ENCODE measurements at regions not wholly inside any gene's neighbourhood (a gene's known extent, or its start where the extent isn't known, plus 50 kb on each side); places are given as distances from the start of the nearest gene placed in this dataset.

GRCh38 chr1:218948446-218948845, 225.2 kb upstream of the LYPLAL1 start:
- no peaks in the 10 kb centered on the region for H3K36me3 Mint-ChIP-seq (ENCODE audit: insufficient read depth)
- ATAC-seq (replicated peaks; ENCODE audit: extremely low read depth, poor library complexity, severe bottlenecking) = no peak
- H3K4me3 Mint-ChIP-seq = no peak overlapping the region
- H3K27me3 Mint-ChIP-seq = no peaks in the 10 kb centered on the region
- no peak for DNase-seq (ENCODE audit: low spot score in 2 of 2)
- no peaks in the 10 kb centered on the region for H3K9me3 Mint-ChIP-seq
- H3K27ac Mint-ChIP-seq (ENCODE audit: low read depth) = no peak overlapping the region
- no peaks in the 10 kb centered on the region for H3K4me1 Mint-ChIP-seq

- ATAC-seq (replicated peaks; ENCODE audit: extremely low read depth, poor library complexity, severe bottlenecking) = no peak
- Mint-ChIP-seq H3K36me3 (ENCODE audit: insufficient read depth) (no peaks in the 10 kb centered on the region), H3K9me3 (no peaks in the 10 kb centered on the region), H3K4me3 (no peak overlapping the region), H3K4me1 (no peaks in the 10 kb centered on the region), H3K27ac (ENCODE audit: low read depth) (no peak overlapping the region), H3K27me3 (no peaks in the 10 kb centered on the region)
- no peak for DNase-seq (ENCODE audit: low spot score in 2 of 2)
Measured at GRCh38 chr1:218953386-218953785, 220.3 kb upstream of the LYPLAL1 start.

- DNase-seq (ENCODE audit: low spot score in 2 of 2) (no peak), ATAC-seq (replicated peaks; ENCODE audit: extremely low read depth, poor library complexity, severe bottlenecking) (no peak)
- Mint-ChIP-seq H3K4me3 (no peak overlapping the region), H3K9me3 (no peaks in the 10 kb centered on the region), H3K27ac (ENCODE audit: low read depth) (no peak overlapping the region), H3K27me3 (no peaks in the 10 kb centered on the region), H3K4me1 (no peaks in the 10 kb centered on the region), H3K36me3 (ENCODE audit: insufficient read depth) (no peaks in the 10 kb centered on the region)
Measured at GRCh38 chr1:218957971-218958370, 215.7 kb upstream of the LYPLAL1 start.

GRCh38 chr1:218959784-218960183, 213.9 kb upstream of the LYPLAL1 start:
- H3K27me3 Mint-ChIP-seq = no peaks in the 10 kb centered on the region
- H3K36me3 Mint-ChIP-seq (ENCODE audit: insufficient read depth) = no peaks in the 10 kb centered on the region
- DNase-seq (ENCODE audit: low spot score in 2 of 2) (no peak), ATAC-seq (replicated peaks; ENCODE audit: extremely low read depth, poor library complexity, severe bottlenecking) (no peak)
- no peaks in the 10 kb centered on the region for H3K4me1 Mint-ChIP-seq
- H3K4me3 Mint-ChIP-seq = no peak overlapping the region
- H3K9me3 Mint-ChIP-seq = no peaks in the 10 kb centered on the region
- no peak overlapping the region for H3K27ac Mint-ChIP-seq (ENCODE audit: low read depth)

GRCh38 chr1:218964471-218965185, 209.1 kb upstream of the LYPLAL1 start:
- Mint-ChIP-seq H3K4me3 (no peak overlapping the region), H3K36me3 (ENCODE audit: insufficient read depth) (no peaks in the 10 kb centered on the region), H3K27ac (ENCODE audit: low read depth) (no peak overlapping the region), H3K9me3 (no peaks in the 10 kb centered on the region), H3K27me3 (no peaks in the 10 kb centered on the region), H3K4me1 (no peaks in the 10 kb centered on the region)
- DNase-seq (ENCODE audit: low spot score in 2 of 2) = no peak
- no peak for ATAC-seq (replicated peaks; ENCODE audit: extremely low read depth, poor library complexity, severe bottlenecking)

- no peaks in the 10 kb centered on the region for H3K27me3 Mint-ChIP-seq
- no peak overlapping the region for H3K27ac Mint-ChIP-seq (ENCODE audit: low read depth)
- H3K36me3 Mint-ChIP-seq (ENCODE audit: insufficient read depth) = no peaks in the 10 kb centered on the region
- no peaks in the 10 kb centered on the region for H3K4me1 Mint-ChIP-seq
- DNase-seq (ENCODE audit: low spot score in 2 of 2) (no peak), ATAC-seq (replicated peaks; ENCODE audit: extremely low read depth, poor library complexity, severe bottlenecking) (no peak)
- no peaks in the 10 kb centered on the region for H3K9me3 Mint-ChIP-seq
- no peak overlapping the region for H3K4me3 Mint-ChIP-seq
Measured at GRCh38 chr1:218965821-218966220, 207.9 kb upstream of the LYPLAL1 start.

- no peaks in the 10 kb centered on the region for H3K27me3 Mint-ChIP-seq
- no peaks in the 10 kb centered on the region for H3K4me1 Mint-ChIP-seq
- H3K36me3 Mint-ChIP-seq (ENCODE audit: insufficient read depth) = no peaks in the 10 kb centered on the region
- H3K9me3 Mint-ChIP-seq = peaks cover 5% of the 10 kb centered on the region
- H3K27ac Mint-ChIP-seq (ENCODE audit: low read depth) = no peak overlapping the region
- no peak for DNase-seq (ENCODE audit: low spot score in 2 of 2)
- no peak overlapping the region for H3K4me3 Mint-ChIP-seq
- ATAC-seq (replicated peaks; ENCODE audit: extremely low read depth, poor library complexity, severe bottlenecking) = no peak
Measured at GRCh38 chr1:218967254-218967653, 206.4 kb upstream of the LYPLAL1 start.

- ATAC-seq (replicated peaks; ENCODE audit: extremely low read depth, poor library complexity, severe bottlenecking) (no peak), DNase-seq (ENCODE audit: low spot score in 2 of 2) (no peak)
Measured at GRCh38 chr1:218967836-218968235, 205.8 kb upstream of the LYPLAL1 start.

GRCh38 chr1:218969006-218969405, 204.7 kb upstream of the LYPLAL1 start:
- Mint-ChIP-seq H3K27ac (ENCODE audit: low read depth) (no peak overlapping the region), H3K27me3 (no peaks in the 10 kb centered on the region), H3K4me1 (no peaks in the 10 kb centered on the region), H3K36me3 (ENCODE audit: insufficient read depth) (no peaks in the 10 kb centered on the region), H3K4me3 (no peak overlapping the region), H3K9me3 (peaks cover 10% of the 10 kb centered on the region)
- DNase-seq (ENCODE audit: low spot score in 2 of 2) = no peak
- no peak for ATAC-seq (replicated peaks; ENCODE audit: extremely low read depth, poor library complexity, severe bottlenecking)

More at GRCh38 chr1:218967836-218968235, 205.8 kb upstream of the LYPLAL1 start:
- no peak overlapping the region for H3K4me3 Mint-ChIP-seq
- H3K27me3 Mint-ChIP-seq = no peaks in the 10 kb centered on the region
- no peaks in the 10 kb centered on the region for H3K36me3 Mint-ChIP-seq (ENCODE audit: insufficient read depth)
- no peak overlapping the region for H3K27ac Mint-ChIP-seq (ENCODE audit: low read depth)
- no peaks in the 10 kb centered on the region for H3K4me1 Mint-ChIP-seq
- peaks cover 10% of the 10 kb centered on the region for H3K9me3 Mint-ChIP-seq

- Mint-ChIP-seq H3K4me3 (no peak overlapping the region), H3K27ac (ENCODE audit: low read depth) (no peak overlapping the region), H3K36me3 (ENCODE audit: insufficient read depth) (no peaks in the 10 kb centered on the region), H3K27me3 (no peaks in the 10 kb centered on the region), H3K9me3 (peaks cover 10% of the 10 kb centered on the region), H3K4me1 (no peaks in the 10 kb centered on the region)
- DNase-seq (ENCODE audit: low spot score in 2 of 2) = no peak
- no peak for ATAC-seq (replicated peaks; ENCODE audit: extremely low read depth, poor library complexity, severe bottlenecking)
Measured at GRCh38 chr1:218970397-218970990, 203.2 kb upstream of the LYPLAL1 start.

- no peaks in the 10 kb centered on the region for H3K4me1 Mint-ChIP-seq
- H3K27ac Mint-ChIP-seq (ENCODE audit: low read depth) = no peak overlapping the region
- ATAC-seq (replicated peaks; ENCODE audit: extremely low read depth, poor library complexity, severe bottlenecking) = no peak
- H3K9me3 Mint-ChIP-seq = peaks cover 10% of the 10 kb centered on the region
- no peaks in the 10 kb centered on the region for H3K36me3 Mint-ChIP-seq (ENCODE audit: insufficient read depth)
- no peak for DNase-seq (ENCODE audit: low spot score in 2 of 2)
- H3K27me3 Mint-ChIP-seq = no peaks in the 10 kb centered on the region
- H3K4me3 Mint-ChIP-seq = no peak overlapping the region
Measured at GRCh38 chr1:218971156-218971555, 202.5 kb upstream of the LYPLAL1 start.

GRCh38 chr1:218980881-218981280, 192.8 kb upstream of the LYPLAL1 start:
- H3K9me3 Mint-ChIP-seq = peaks cover 6% of the 10 kb centered on the region
- H3K27me3 Mint-ChIP-seq = no peaks in the 10 kb centered on the region
- H3K27ac Mint-ChIP-seq (ENCODE audit: low read depth) = no peak overlapping the region
- no peak overlapping the region for H3K4me3 Mint-ChIP-seq
- no peaks in the 10 kb centered on the region for H3K4me1 Mint-ChIP-seq
- ATAC-seq (replicated peaks; ENCODE audit: extremely low read depth, poor library complexity, severe bottlenecking) (no peak), DNase-seq (ENCODE audit: low spot score in 2 of 2) (no peak)
- H3K36me3 Mint-ChIP-seq (ENCODE audit: insufficient read depth) = no peaks in the 10 kb centered on the region

- peaks cover 6% of the 10 kb centered on the region for H3K9me3 Mint-ChIP-seq
Measured at GRCh38 chr1:218982482-218982881, 191.2 kb upstream of the LYPLAL1 start.

More at GRCh38 chr1:218982482-218982881, 191.2 kb upstream of the LYPLAL1 start:
- H3K36me3 Mint-ChIP-seq (ENCODE audit: insufficient read depth) = no peaks in the 10 kb centered on the region
- H3K27me3 Mint-ChIP-seq = no peaks in the 10 kb centered on the region
- DNase-seq (ENCODE audit: low spot score in 2 of 2) (no peak), ATAC-seq (replicated peaks; ENCODE audit: extremely low read depth, poor library complexity, severe bottlenecking) (peak; percentile 14)
- no peak overlapping the region for H3K27ac Mint-ChIP-seq (ENCODE audit: low read depth)
- H3K4me3 Mint-ChIP-seq = no peak overlapping the region
- H3K4me1 Mint-ChIP-seq = no peaks in the 10 kb centered on the region
